SJCRH30 (cell line): ENCODE measurements at regions not wholly inside any gene's neighbourhood (a gene's known extent, or its start where the extent isn't known, plus 50 kb on each side); places are given as distances from the start of the nearest gene placed in this dataset.
A peak's percentile ranks its signal among the peaks of the same experiment; 100 is the strongest.

Source experiments
- DNase-seq, 2 experiments: peaks; one replicate each; pipeline ENCODE4 v3.0.0-alpha.2; 2015 to 2020
- H3K27ac ChIP-seq: fragments of 250-450 bp; sonication (Bioruptor Pico); 2 replicates; pipeline ENCODE4 v1.5.1; 2020; ENCODE audit warnings: mild to moderate bottlenecking, moderate library complexity
- H3K27me3 ChIP-seq: fragments of 250-450 bp; sonication (Bioruptor Pico); 2 replicates; pipeline ENCODE4 v1.5.1; 2020; ENCODE audit warnings: mild to moderate bottlenecking, moderate library complexity
- H3K36me3 ChIP-seq: fragments of 250-450 bp; sonication (Bioruptor Pico); 2 replicates; pipeline ENCODE4 v1.5.1; 2020; ENCODE audit warnings: mild to moderate bottlenecking, moderate library complexity
- H3K4me1 ChIP-seq: fragments of 250-450 bp; sonication (Bioruptor Pico); 2 replicates; pipeline ENCODE4 v1.5.1; 2020; ENCODE audit warnings: mild to moderate bottlenecking, moderate library complexity
- H3K4me3 ChIP-seq: fragments of 250-450 bp; sonication (Bioruptor Pico); 2 replicates; pipeline ENCODE4 v1.5.1; 2020; ENCODE audit warnings: mild to moderate bottlenecking, moderate library complexity
- H3K9me3 ChIP-seq: fragments of 250-450 bp; sonication (Bioruptor Pico); replicated peaks from 2 replicates; pipeline ENCODE4 v1.5.1; 2020; ENCODE audit warnings: mild to moderate bottlenecking, moderate library complexity

GRCh38 chr6:106918115-106918514 is 56.4 kb downstream of the CD24 start:
- Histone ChIP-seq H3K27ac (no peak overlapping the region), H3K36me3 (no peaks in the 10 kb centered on the region), H3K4me1 (peaks cover 12% of the 10 kb centered on the region), H3K27me3 (no peaks in the 10 kb centered on the region), H3K4me3 (no peak overlapping the region), H3K9me3 (peaks cover 4% of the 10 kb centered on the region; the same call in 1 of the 2 replicates)
- DNase-seq: peak; percentile 28 to 64

GRCh38 chr6:106916891-106917290 is 57.6 kb downstream of the CD24 start:
- Histone ChIP-seq H3K27me3 (no peaks in the 10 kb centered on the region), H3K4me1 (peaks cover 12% of the 10 kb centered on the region), H3K27ac (no peak overlapping the region), H3K4me3 (no peak overlapping the region), H3K9me3 (peaks cover 4% of the 10 kb centered on the region; the same call in 1 of the 2 replicates), H3K36me3 (no peaks in the 10 kb centered on the region)
- DNase-seq: no peak

- Histone ChIP-seq H3K9me3 (peaks cover 4% of the 10 kb centered on the region; the same call in 1 of the 2 replicates), H3K27ac (no peak overlapping the region), H3K27me3 (no peaks in the 10 kb centered on the region; the same call in 1 of the 2 replicates), H3K4me1 (peaks cover 12% of the 10 kb centered on the region), H3K36me3 (no peaks in the 10 kb centered on the region), H3K4me3 (no peak overlapping the region)
- no peak for DNase-seq
Observed at GRCh38 chr6:106913676-106914280, 60.8 kb downstream of the CD24 start.

DNA sequence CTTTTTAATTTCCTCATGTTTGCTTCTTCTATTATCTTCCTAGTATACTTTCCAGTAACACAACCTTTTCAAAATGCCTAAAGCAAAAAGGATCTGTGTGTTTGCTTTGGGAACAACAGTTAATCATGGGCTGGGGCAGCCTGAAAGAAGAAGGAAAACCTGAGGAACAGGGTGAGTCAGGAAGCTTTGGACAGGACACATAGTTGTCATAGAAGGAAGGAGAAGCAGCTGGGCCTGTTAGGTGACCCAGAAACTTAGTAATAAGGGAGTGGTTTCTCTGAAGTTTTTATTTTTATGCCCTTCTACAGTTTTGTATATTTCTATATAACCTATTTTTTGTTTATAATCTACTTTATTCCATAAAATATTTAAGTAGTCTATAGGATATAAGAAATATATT is 61.4 kb downstream of the CD24 start:
- Histone ChIP-seq H3K4me3 (no peak overlapping the region), H3K36me3 (no peaks in the 10 kb centered on the region), H3K4me1 (peaks cover 6% of the 10 kb centered on the region; the same call in 1 of the 2 replicates), H3K9me3 (peaks cover 4% of the 10 kb centered on the region; the same call in 1 of the 2 replicates), H3K27ac (no peak overlapping the region), H3K27me3 (no peaks in the 10 kb centered on the region; the same call in 1 of the 2 replicates)
- DNase-seq: no peak

DNA sequence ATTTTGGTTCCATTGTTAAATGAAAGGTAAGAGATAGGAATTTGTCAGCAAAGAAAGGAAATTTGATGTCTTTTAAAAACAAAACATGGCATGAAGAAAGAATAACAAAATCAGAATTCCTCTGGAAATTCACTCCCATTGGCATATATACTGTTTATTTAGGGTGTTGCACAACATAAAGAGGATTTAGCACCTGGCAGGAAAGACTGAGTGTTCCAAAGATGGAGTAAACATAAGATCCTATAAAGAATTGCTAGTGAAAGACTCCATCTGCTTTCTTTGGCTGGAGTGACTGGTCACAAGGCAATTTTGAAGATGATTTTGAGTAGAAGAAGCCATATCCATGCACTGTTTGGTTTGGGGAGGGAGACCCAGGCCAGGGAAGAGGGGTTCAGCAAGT is 62.4 kb downstream of the CD24 start:
- H3K27me3 ChIP-seq: no peaks in the 10 kb centered on the region; the same call in 1 of the 2 replicates
- H3K36me3 ChIP-seq: no peaks in the 10 kb centered on the region
- DNase-seq: no peak
- H3K27ac ChIP-seq: no peak overlapping the region
- H3K4me3 ChIP-seq: no peak overlapping the region
- H3K9me3 ChIP-seq: peaks cover 4% of the 10 kb centered on the region; the same call in 1 of the 2 replicates
- no peaks in the 10 kb centered on the region for H3K4me1 ChIP-seq

DNA sequence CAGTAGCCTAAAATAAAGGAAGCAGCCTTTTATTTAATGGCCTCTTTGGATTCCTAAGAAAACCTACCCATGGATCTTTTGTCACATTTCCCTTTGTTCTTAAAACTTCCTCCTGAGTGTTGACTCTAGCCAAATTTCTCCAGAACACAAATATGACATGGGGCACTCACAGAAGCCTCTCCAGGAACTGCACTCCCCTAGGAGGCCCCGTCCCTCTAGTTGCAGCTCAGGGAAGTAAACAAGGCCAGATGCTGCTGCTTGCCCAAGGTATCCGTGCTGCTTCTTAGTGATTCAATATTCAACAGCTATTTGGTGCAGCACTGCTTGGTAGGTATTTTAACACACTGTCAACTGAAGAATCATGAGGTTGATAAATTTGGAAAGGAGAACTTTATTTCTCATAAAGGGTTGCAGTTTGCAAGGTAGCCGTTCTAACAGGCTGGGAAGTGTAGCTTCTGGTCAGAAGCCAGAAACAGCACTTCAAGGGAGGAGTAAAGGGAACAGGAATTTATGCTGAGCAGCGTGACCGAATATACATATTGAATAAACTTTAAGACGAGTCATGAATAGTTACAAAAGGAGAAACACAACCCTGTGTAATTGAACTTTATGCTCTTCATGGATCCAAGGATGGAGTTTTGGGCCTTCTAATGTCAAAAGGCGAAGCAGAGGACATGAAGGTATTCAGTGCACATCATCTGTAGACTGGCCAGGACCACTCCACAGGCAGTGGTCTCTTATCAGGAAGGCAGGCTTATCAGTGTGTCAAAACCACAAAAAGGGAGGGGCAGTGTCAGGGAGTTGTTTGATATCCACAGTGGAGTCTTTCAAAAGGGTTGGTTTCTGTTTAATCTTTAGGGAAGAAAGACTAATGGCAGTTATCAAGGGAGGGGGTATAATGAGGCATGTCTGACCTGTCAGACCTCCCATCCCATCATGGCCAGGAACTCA is 63.3 kb downstream of the CD24 start:
- no peaks in the 10 kb centered on the region; the same call in 1 of the 2 replicates for H3K27me3 ChIP-seq
- no peaks in the 10 kb centered on the region for H3K36me3 ChIP-seq
- no peak overlapping the region for H3K27ac ChIP-seq
- no peak overlapping the region for H3K4me3 ChIP-seq
- DNase-seq: no peak
- H3K9me3 ChIP-seq: peaks cover 4% of the 10 kb centered on the region; the same call in 1 of the 2 replicates
- no peaks in the 10 kb centered on the region for H3K4me1 ChIP-seq

- no peak overlapping the region for H3K4me3 ChIP-seq
- no peaks in the 10 kb centered on the region; the same call in 1 of the 2 replicates for H3K27me3 ChIP-seq
- H3K27ac ChIP-seq: no peak overlapping the region
- H3K9me3 ChIP-seq: no peaks in the 10 kb centered on the region
- DNase-seq: no peak
- no peaks in the 10 kb centered on the region for H3K36me3 ChIP-seq
- H3K4me1 ChIP-seq: no peaks in the 10 kb centered on the region
Observed at GRCh38 chr6:106908386-106908840, 66.1 kb downstream of the CD24 start.

DNA sequence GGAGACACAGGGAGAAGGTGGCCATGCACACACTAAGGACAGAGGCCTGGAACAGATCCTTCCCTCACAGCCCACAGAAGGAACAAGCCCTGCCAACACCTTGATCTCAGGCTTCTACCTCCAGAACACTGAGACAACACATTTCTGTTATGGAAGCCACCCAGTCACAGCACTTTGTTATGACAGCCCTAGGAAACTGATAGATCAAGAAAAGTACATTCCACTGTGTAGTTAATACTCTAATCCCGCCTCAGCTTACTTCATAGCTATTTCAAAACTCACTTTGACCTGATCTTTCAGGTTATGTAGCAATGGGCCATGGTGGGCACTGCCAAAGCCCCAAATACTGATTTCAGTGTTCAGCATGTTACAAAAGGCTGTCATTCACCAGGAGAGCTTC is 66.8 kb downstream of the CD24 start:
- Histone ChIP-seq H3K4me3 (no peak overlapping the region), H3K27me3 (no peaks in the 10 kb centered on the region; the same call in 1 of the 2 replicates), H3K4me1 (no peaks in the 10 kb centered on the region), H3K27ac (no peak overlapping the region), H3K9me3 (no peaks in the 10 kb centered on the region), H3K36me3 (no peaks in the 10 kb centered on the region)
- DNase-seq: no peak

GRCh38 chr6:106906232-106906631 is 68.3 kb downstream of the CD24 start:
- no peaks in the 10 kb centered on the region for H3K9me3 ChIP-seq
- no peaks in the 10 kb centered on the region for H3K4me1 ChIP-seq
- H3K27me3 ChIP-seq: no peaks in the 10 kb centered on the region; the same call in 1 of the 2 replicates
- H3K36me3 ChIP-seq: no peaks in the 10 kb centered on the region
- no peak overlapping the region for H3K4me3 ChIP-seq
- no peak for DNase-seq
- H3K27ac ChIP-seq: no peak overlapping the region

GRCh38 chr6:106903299-106903698 is 71.2 kb downstream of the CD24 start:
- no peaks in the 10 kb centered on the region for H3K4me1 ChIP-seq
- DNase-seq: no peak
- H3K9me3 ChIP-seq: 0 out of 2 replicates have a peak, but pooled peaks cover 4% of the 10 kb centered on the region
- no peaks in the 10 kb centered on the region for H3K36me3 ChIP-seq
- H3K27me3 ChIP-seq: no peaks in the 10 kb centered on the region
- no peak overlapping the region for H3K4me3 ChIP-seq
- no peak overlapping the region for H3K27ac ChIP-seq

- no peaks in the 10 kb centered on the region for H3K36me3 ChIP-seq
- H3K27ac ChIP-seq: no peak overlapping the region
- no peak for DNase-seq
- H3K4me1 ChIP-seq: no peaks in the 10 kb centered on the region
- no peak overlapping the region for H3K4me3 ChIP-seq
- H3K27me3 ChIP-seq: no peaks in the 10 kb centered on the region
- 0 out of 2 replicates have a peak, but pooled peaks cover 4% of the 10 kb centered on the region for H3K9me3 ChIP-seq
Observed at GRCh38 chr6:106901062-106901461, 73.5 kb downstream of the CD24 start.

GRCh38 chr6:106899697-106900096 is 74.8 kb downstream of the CD24 start:
- Histone ChIP-seq H3K9me3 (0 out of 2 replicates have a peak, but pooled peaks cover 4% of the 10 kb centered on the region), H3K27me3 (no peaks in the 10 kb centered on the region), H3K4me3 (no peak overlapping the region), H3K4me1 (no peaks in the 10 kb centered on the region), H3K36me3 (no peaks in the 10 kb centered on the region), H3K27ac (no peak overlapping the region)
- no peak for DNase-seq

DNA sequence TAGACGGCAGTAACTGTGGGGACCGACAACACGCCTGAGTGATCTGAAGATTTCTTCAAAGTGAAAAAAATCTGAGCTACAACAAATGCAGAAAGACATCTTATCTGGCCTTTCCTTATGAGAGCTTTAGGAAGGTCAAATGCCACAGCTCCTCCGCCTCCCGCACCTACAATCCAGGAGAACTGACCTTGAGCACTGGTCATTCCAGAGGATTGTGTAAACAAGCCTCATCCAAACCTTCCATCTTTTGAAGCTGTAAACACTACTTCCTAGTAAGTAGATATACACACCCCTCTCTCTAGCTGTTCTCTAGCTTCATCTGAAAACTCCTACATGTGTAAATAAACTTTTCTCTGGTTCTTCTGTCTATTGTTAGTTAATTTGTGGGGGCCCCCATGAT is 76.9 kb downstream of the CD24 start:
- Histone ChIP-seq H3K36me3 (no peaks in the 10 kb centered on the region), H3K27me3 (no peaks in the 10 kb centered on the region)
- DNase-seq: no peak

GRCh38 chr6:106895703-106896040 is 78.9 kb downstream of the CD24 start:
- Histone ChIP-seq H3K4me3 (no peak overlapping the region), H3K27me3 (no peaks in the 10 kb centered on the region), H3K27ac (no peak overlapping the region), H3K36me3 (no peaks in the 10 kb centered on the region), H3K9me3 (0 out of 2 replicates have a peak, but pooled peaks cover under 1% of the 10 kb centered on the region), H3K4me1 (no peaks in the 10 kb centered on the region)
- no peak for DNase-seq

More for the DNA sequence above, 76.9 kb downstream of the CD24 start:
- H3K4me1 ChIP-seq: no peaks in the 10 kb centered on the region
- H3K27ac ChIP-seq: no peak overlapping the region
- H3K4me3 ChIP-seq: no peak overlapping the region
- 0 out of 2 replicates have a peak, but pooled peaks cover 4% of the 10 kb centered on the region for H3K9me3 ChIP-seq
